HG03025 (cell line): ENCODE measurements at regions not wholly inside any gene's neighbourhood (a gene's known extent, or its start where the extent isn't known, plus 50 kb on each side); places are given as distances from the start of the nearest gene placed in this dataset.
"Not testable (repeated sequence)": the region's sequence is repeated elsewhere in the genome, so short reads cannot be mapped to it uniquely, and the experiment has no call there.

Source experiments
- ATAC-seq: cut with Tn5 transposase; IDR thresholded peaks from one replicate; pipeline ENCODE4 v1.9.1; 2021; ENCODE audit warnings: mild to moderate bottlenecking, moderate library complexity; ENCODE audit not compliant: unreplicated experiment, low FRiP score

GRCh38 chr13:62119739-62120700, 704.4 kb upstream of the PCDH20 start:
- ATAC-seq, result no peak

- ATAC-seq, result no peak
These were observed 700.2 kb upstream of the PCDH20 start for GRCh38 chr13:62115831-62116230.

- ATAC-seq, result no peak
These were observed 697.5 kb upstream of the PCDH20 start for GRCh38 chr13:62113179-62113578.

GRCh38 chr13:62110079-62110478, 694.4 kb upstream of the PCDH20 start:
- no peak for ATAC-seq

GRCh38 chr13:62104136-62104535, 688.5 kb upstream of the PCDH20 start:
- not testable (repeated sequence) for ATAC-seq

- no peak for ATAC-seq
These were observed 681.0 kb upstream of the PCDH20 start for GRCh38 chr13:62096652-62097051.

GRCh38 chr13:62094932-62095331, 679.3 kb upstream of the PCDH20 start:
- no peak for ATAC-seq

GRCh38 chr13:62093984-62094780, 678.5 kb upstream of the PCDH20 start:
- no peak for ATAC-seq

GRCh38 chr13:62092949-62093348, 677.3 kb upstream of the PCDH20 start:
- ATAC-seq, result no peak

GRCh38 chr13:62092536-62092935, 676.9 kb upstream of the PCDH20 start:
- ATAC-seq, result no peak

GRCh38 chr13:62088165-62088564, 672.5 kb upstream of the PCDH20 start:
- ATAC-seq, result no peak

GRCh38 chr13:62087124-62087523, 671.5 kb upstream of the PCDH20 start:
- ATAC-seq, result no peak

- no peak for ATAC-seq
These were observed 669.9 kb upstream of the PCDH20 start for GRCh38 chr13:62085337-62086229.

GRCh38 chr13:62084728-62085127, 669.1 kb upstream of the PCDH20 start:
- ATAC-seq, result no peak

GRCh38 chr13:62067821-62068220, 652.2 kb upstream of the PCDH20 start:
- no peak for ATAC-seq

GRCh38 chr13:62065016-62065415, 649.4 kb upstream of the PCDH20 start:
- no peak for ATAC-seq

GRCh38 chr13:62061751-62062150, 646.1 kb upstream of the PCDH20 start:
- ATAC-seq, result no peak

- ATAC-seq, result no peak
These were observed 644.9 kb upstream of the PCDH20 start for GRCh38 chr13:62060570-62060969.

GRCh38 chr13:62057286-62057685, 641.6 kb upstream of the PCDH20 start:
- no peak for ATAC-seq

GRCh38 chr13:62049992-62050391, 634.3 kb upstream of the PCDH20 start:
- ATAC-seq, result no peak
